Keratinocyte (primary cell): ENCODE measurements at regions not wholly inside any gene's neighbourhood (a gene's known extent, or its start where the extent isn't known, plus 50 kb on each side); places are given as distances from the start of the nearest gene placed in this dataset.
A peak's percentile ranks its signal among the peaks of the same experiment; 100 is the strongest.
"Not testable (repeated sequence)": the region's sequence is repeated elsewhere in the genome, so short reads cannot be mapped to it uniquely, and the experiment has no call there.

Source experiments
- DNase-seq: peaks from one replicate; pipeline ENCODE4 v3.0.0-alpha.2; 2011; ENCODE audit warnings: low read depth, missing footprints, low spot score
- FAIRE-seq: peaks from 2 replicates; lab custom pipeline; 2011; peaks lifted over from hg19 to GRCh38; lab: Jason Lieb, UNC
- H2AFZ ChIP-seq: 2 replicates; pipeline ENCODE4 v1.6.0; 2012; ENCODE audit warnings: low read length, control low read depth, inconsistent platforms; ENCODE audit not compliant: control insufficient read depth
- H3K27ac ChIP-seq: 2 replicates; pipeline ENCODE4 v1.5.1; 2011; ENCODE audit warnings: low read length; ENCODE audit not compliant: control insufficient read depth, insufficient read depth
- H3K27me3 ChIP-seq: 3 replicates; pipeline ENCODE4 v1.6.0; 2011; ENCODE audit warnings: low read length; ENCODE audit not compliant: control insufficient read depth, insufficient read depth; ENCODE audit errors: extremely low read depth
- H3K36me3 ChIP-seq, 2 experiments: 2 replicates in 1 of 2; 3 replicates in 1 of 2; pipeline ENCODE4 v1.5.1; 2011; ENCODE audit warnings: low read length in 2 of 2, mild to moderate bottlenecking in 1 of 2; ENCODE audit not compliant: control insufficient read depth in 2 of 2, insufficient read depth in 2 of 2; ENCODE audit errors: extremely low read depth in 1 of 2
- H3K4me1 ChIP-seq: 3 replicates; pipeline ENCODE4 v1.5.1; 2011; ENCODE audit warnings: low read length; ENCODE audit not compliant: control insufficient read depth, insufficient read depth; ENCODE audit errors: extremely low read depth
- H3K4me2 ChIP-seq: 3 replicates; pipeline ENCODE4 v1.6.0; 2011; ENCODE audit warnings: low read depth, low read length; ENCODE audit not compliant: control insufficient read depth, insufficient read depth; ENCODE audit errors: extremely low read depth
- H3K4me3 ChIP-seq, 3 experiments: fragments of 200-600 bp in 1 of 3; sonication (generic) in 1 of 3; 2 replicates in 2 of 3; 3 replicates in 1 of 3; pipeline ENCODE4 v1.5.1; 2011 to 2016; ENCODE audit warnings: low read length in 3 of 3, mild to moderate bottlenecking in 3 of 3, control low read depth in 2 of 3, inconsistent platforms in 1 of 3, low read depth in 1 of 3, mixed read lengths in 1 of 3, mixed run types in 1 of 3, moderate library complexity in 1 of 3; ENCODE audit not compliant: control insufficient read depth in 2 of 3, insufficient read depth in 2 of 3; ENCODE audit errors: extremely low read depth in 1 of 3
- H3K79me2 ChIP-seq: 2 replicates; pipeline ENCODE4 v1.6.0; 2012; ENCODE audit warnings: low read length; ENCODE audit not compliant: control insufficient read depth, insufficient read depth
- H3K9ac ChIP-seq: 3 replicates; pipeline ENCODE4 v1.6.0; 2011; ENCODE audit warnings: low read length; ENCODE audit not compliant: control insufficient read depth, insufficient read depth; ENCODE audit errors: extremely low read depth
- H3K9me1 ChIP-seq: 3 replicates; pipeline ENCODE4 v1.6.0; 2011; ENCODE audit warnings: low read length; ENCODE audit not compliant: control insufficient read depth, insufficient read depth; ENCODE audit errors: extremely low read depth
- H3K9me3 ChIP-seq: 2 replicates; pipeline ENCODE4 v1.5.1; 2012; ENCODE audit warnings: low read depth, low read length; ENCODE audit not compliant: control insufficient read depth
- H4K20me1 ChIP-seq: 3 replicates; pipeline ENCODE4 v1.6.0; 2011; ENCODE audit warnings: low read length; ENCODE audit not compliant: control insufficient read depth, insufficient read depth; ENCODE audit errors: extremely low read depth
- EZH2 ChIP-seq: IDR thresholded peaks from one replicate; pipeline ENCODE4 v1.6.1; 2012; ENCODE audit warnings: inconsistent platforms, mild to moderate bottlenecking, low read length, moderate library complexity
- dilution Hi-C: fragments of 300-500 bp; cut with MboI; formaldehyde crosslinking; loops from one replicate; pipeline ENCODE4 v1.7.0; 2020; ENCODE audit warnings: low sequenced_read_pairs; ENCODE audit not compliant: extremely low pct_ligation_motif_present
- TF ChIP-seq, protein P1 (sequence below), 3 experiments: IDR thresholded peaks in 1 of 3; conservative IDR thresholded peaks in 1 of 3; optimal IDR thresholded peaks in 1 of 3; 2 replicates in 2 of 3; 3 replicates in 1 of 3; pipeline versions ENCODE3 to v1.5.1; 2011; ENCODE audit warnings: low read length in 3 of 3, mild to moderate bottlenecking in 3 of 3, moderate library complexity in 2 of 3, control low read depth in 1 of 3, inconsistent platforms in 1 of 3; ENCODE audit not compliant: insufficient read depth in 2 of 3; ENCODE audit errors: extremely low read depth in 1 of 3

DNA sequence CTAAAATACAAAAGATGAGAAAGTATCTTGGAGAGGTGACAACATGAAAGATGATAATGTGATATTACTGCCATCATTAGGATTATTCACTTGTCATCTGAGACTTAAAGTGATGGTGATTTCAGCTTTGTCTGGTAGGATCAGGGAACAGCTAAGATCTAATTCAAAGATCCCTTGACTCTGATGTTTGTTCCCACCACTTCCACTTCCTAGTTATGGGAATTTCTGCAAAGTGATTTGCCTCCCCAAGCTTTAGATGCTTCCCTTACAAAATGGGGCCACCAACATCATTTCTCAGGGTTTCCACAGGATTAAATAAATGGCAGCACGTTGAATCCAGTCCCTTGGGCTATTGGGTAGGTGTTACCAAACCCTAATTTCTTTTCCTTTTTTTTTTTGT, 550.8 kb upstream of the CDH5 start:
- no peak overlapping the region for H3K9ac ChIP-seq
- H3K9me1 ChIP-seq: no peaks in the 10 kb centered on the region
- H3K27me3 ChIP-seq: no peaks in the 10 kb centered on the region
- H3K9me3 ChIP-seq: no peaks in the 10 kb centered on the region
- no peaks in the 10 kb centered on the region for H4K20me1 ChIP-seq
- no peak for DNase-seq
- H3K4me1 ChIP-seq: no peaks in the 10 kb centered on the region
- TF ChIP-seq, protein P1, sequence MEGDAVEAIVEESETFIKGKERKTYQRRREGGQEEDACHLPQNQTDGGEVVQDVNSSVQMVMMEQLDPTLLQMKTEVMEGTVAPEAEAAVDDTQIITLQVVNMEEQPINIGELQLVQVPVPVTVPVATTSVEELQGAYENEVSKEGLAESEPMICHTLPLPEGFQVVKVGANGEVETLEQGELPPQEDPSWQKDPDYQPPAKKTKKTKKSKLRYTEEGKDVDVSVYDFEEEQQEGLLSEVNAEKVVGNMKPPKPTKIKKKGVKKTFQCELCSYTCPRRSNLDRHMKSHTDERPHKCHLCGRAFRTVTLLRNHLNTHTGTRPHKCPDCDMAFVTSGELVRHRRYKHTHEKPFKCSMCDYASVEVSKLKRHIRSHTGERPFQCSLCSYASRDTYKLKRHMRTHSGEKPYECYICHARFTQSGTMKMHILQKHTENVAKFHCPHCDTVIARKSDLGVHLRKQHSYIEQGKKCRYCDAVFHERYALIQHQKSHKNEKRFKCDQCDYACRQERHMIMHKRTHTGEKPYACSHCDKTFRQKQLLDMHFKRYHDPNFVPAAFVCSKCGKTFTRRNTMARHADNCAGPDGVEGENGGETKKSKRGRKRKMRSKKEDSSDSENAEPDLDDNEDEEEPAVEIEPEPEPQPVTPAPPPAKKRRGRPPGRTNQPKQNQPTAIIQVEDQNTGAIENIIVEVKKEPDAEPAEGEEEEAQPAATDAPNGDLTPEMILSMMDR (optimal IDR thresholded peaks at IDR 0.05 in 1 of 3, IDR thresholded peaks at IDR 0.05 in 1 of 3, conservative IDR thresholded peaks at IDR 0.05 in 1 of 3; ENCODE audit: extremely low read depth in 1 of 3, insufficient read depth in 2 of 3, low read length in 3 of 3): no peak
- TF ChIP-seq EZH2: no peak
- no peak overlapping the region for H2AFZ ChIP-seq
- H3K4me3 ChIP-seq: no peak overlapping the region
- no peak overlapping the region for H3K27ac ChIP-seq
- no peaks in the 10 kb centered on the region for H3K36me3 ChIP-seq
- dilution Hi-C loops: no loop called here
- no peaks in the 10 kb centered on the region for H3K79me2 ChIP-seq
- no peak for FAIRE-seq
- H3K4me2 ChIP-seq: no peak overlapping the region

DNA sequence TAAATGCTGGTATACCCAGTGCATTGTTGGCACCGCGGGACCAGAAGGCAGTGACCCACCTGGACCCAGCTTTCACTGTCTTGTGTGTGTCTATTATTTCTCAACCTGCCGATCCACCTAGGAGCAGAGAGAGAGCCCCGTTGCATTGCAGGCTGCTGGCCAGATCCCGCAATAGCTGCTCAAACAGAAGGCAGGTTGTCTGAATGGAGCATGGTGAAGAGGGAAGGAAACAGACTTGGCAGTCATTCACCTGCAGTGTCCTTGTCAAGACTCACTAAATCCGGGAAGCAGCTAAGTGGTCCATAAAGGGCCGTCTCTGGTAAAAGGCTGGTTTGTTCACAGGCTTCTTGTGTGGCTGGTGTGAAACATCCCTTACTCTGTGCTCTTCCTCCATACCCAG, 552.6 kb upstream of the CDH5 start:
- H3K9me3 ChIP-seq, H3K27ac ChIP-seq, dilution Hi-C loops, DNase-seq, H3K27me3 ChIP-seq, FAIRE-seq, H4K20me1 ChIP-seq, H3K9ac ChIP-seq, H3K4me1 ChIP-seq, H3K9me1 ChIP-seq, H3K36me3 ChIP-seq, H2AFZ ChIP-seq, H3K79me2 ChIP-seq, H3K4me3 ChIP-seq, H3K4me2 ChIP-seq: not testable (repeated sequence)

DNA sequence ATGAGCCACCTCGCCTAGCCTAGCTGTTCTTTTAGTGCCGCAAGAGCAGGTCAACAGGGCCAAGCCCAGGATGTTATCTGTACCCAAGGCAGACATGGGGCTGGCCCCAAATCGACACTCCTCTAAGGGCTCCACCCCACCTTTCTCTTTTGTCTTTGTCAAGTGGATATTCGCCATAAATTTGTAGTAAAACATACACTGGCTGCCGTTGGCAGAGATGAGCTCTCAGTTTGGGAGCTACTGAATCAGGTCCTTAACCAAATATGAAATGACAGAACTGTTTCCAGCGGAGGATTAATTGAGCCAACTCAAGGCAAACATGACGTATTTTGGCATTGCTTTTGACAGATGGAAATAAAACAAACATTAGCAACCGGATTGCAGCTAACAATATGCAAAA, 556.9 kb upstream of the CDH5 start:
- Histone ChIP-seq H2AFZ (peak overlapping the region; percentile 26), H3K79me2 (no peaks in the 10 kb centered on the region), H4K20me1 (no peaks in the 10 kb centered on the region), H3K27ac (no peak overlapping the region), H3K4me1 (no peaks in the 10 kb centered on the region), H3K27me3 (no peaks in the 10 kb centered on the region), H3K9ac (no peak overlapping the region), H3K4me2 (no peak overlapping the region), H3K9me3 (no peaks in the 10 kb centered on the region), H3K9me1 (no peaks in the 10 kb centered on the region), H3K4me3 (no peak overlapping the region), H3K36me3 (no peaks in the 10 kb centered on the region)
- dilution Hi-C loops: no loop called here
- no peak for TF ChIP-seq EZH2
- TF ChIP-seq, protein P1 (optimal IDR thresholded peaks at IDR 0.05 in 1 of 3, IDR thresholded peaks at IDR 0.05 in 1 of 3, conservative IDR thresholded peaks at IDR 0.05 in 1 of 3; ENCODE audit: extremely low read depth in 1 of 3, insufficient read depth in 2 of 3, low read length in 3 of 3): no peak
- no peak for FAIRE-seq
- no peak for DNase-seq
